Esophagus squamous epithelium (tissue), 5 donors: ENCODE measurements at regions not wholly inside any gene's neighbourhood (a gene's known extent, or its start where the extent isn't known, plus 50 kb on each side); places are given as distances from the start of the nearest gene placed in this dataset.

Experiments
- DNase-seq: peaks from one replicate; lab custom pipeline; 2025; lab: John Stamatoyannopoulos, UW
- H3K27ac ChIP-seq, 4 donors: fragments of 200-600 bp; sonication (generic); one replicate each; pipeline ENCODE4 v1.5.1; 2016 to 2019; ENCODE audit warnings: mild to moderate bottlenecking in 1 of 4
- H3K27me3 ChIP-seq, 4 donors: fragments of 200-600 bp; sonication (generic); 1 replicate in 3 of 4; 2 replicates in 1 of 4; pipeline versions ENCODE4 v1.5.1 to v1.6.0; 2017 to 2021; ENCODE audit warnings: antibody characterized with exemption in 1 of 4
- H3K36me3 ChIP-seq, 3 donors: fragments of 200-600 bp; sonication (generic); one replicate each; pipeline ENCODE4 v1.5.1; 2016 to 2019
- H3K4me1 ChIP-seq, 3 donors: fragments of 200-600 bp; sonication (generic); one replicate each; pipeline ENCODE4 v1.5.1; 2017 to 2019
- H3K4me3 ChIP-seq, 4 donors: fragments of 200-600 bp; sonication (generic); 1 replicate in 3 of 4; 2 replicates in 1 of 4; pipeline ENCODE4 v1.5.1; 2016 to 2019; ENCODE audit warnings: mild to moderate bottlenecking in 2 of 4, moderate library complexity in 1 of 4
- H3K9me3 ChIP-seq, 3 donors: fragments of 200-600 bp; sonication (generic); one replicate each; pipeline ENCODE4 v1.5.1; 2016 to 2019
- POLR2A ChIP-seq, 4 donors: fragments of 450-650 bp; IDR thresholded peaks; one replicate each; pipeline ENCODE4 v1.6.1; 2017; ENCODE audit warnings: antibody characterized with exemption in 4 of 4, mild to moderate bottlenecking in 4 of 4, moderate library complexity in 3 of 4
- WGBS, 2 donors: methylation state at CpG; one replicate each; pipeline ENCODE4 v1.1.5; 2018; 5-methylcytosine and 5-hydroxymethylcytosine counted together
- intact Hi-C: fragments of 100-400 bp; cut with DNase I; formaldehyde crosslinking; loops from one replicate; pipeline ENCODE4 v1.15.0; 2022
- TF ChIP-seq, protein P1 (sequence below), 6 experiments: fragments of 450-650 bp in 4 of 6; fragments of 200-600 bp in 2 of 6; sonication (generic) in 2 of 6; IDR thresholded peaks; one replicate each; pipeline ENCODE4 v1.5.1; 2016 to 2019; ENCODE audit warnings: antibody characterized with exemption in 6 of 6, mild to moderate bottlenecking in 4 of 6, moderate library complexity in 4 of 6
- donor health status: DM: yes; HTN: yes; CAD: no.

DNA sequence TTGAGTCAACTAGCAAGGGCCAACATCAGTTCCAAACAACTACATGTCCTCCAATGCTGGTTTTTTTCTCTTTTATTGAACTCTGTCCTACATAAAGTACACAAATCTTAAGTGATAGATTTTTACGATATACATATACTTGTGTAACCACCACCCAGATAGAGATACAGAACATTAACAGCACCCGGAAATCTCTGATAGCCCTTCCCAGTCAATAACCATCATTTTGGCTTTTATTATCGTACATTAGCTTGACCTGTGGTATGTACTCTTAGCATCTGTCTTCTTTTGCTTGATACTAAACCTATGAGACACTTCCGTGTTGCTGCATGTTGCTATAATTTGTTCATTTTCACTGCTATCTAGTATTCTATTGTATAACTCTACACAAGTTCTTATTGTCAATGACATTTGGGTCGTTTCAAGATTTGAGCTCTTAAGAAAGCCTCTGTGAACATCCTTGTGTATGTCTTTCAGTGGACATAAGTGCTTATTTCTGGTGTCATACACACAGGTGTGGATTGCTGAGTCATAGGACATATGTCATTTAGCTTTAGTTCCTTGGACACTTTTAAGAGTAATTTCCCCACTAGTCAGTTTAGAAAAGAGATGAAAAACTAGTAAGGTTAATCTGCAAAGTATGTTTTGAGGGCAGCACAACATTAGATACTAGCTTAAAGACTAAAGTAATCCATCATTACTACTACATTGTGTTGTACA, 111.1 kb downstream of the PRLHR start:
- TF ChIP-seq POLR2A (IDR thresholded peaks at IDR 0.05): no peak
- TF ChIP-seq, protein P1, sequence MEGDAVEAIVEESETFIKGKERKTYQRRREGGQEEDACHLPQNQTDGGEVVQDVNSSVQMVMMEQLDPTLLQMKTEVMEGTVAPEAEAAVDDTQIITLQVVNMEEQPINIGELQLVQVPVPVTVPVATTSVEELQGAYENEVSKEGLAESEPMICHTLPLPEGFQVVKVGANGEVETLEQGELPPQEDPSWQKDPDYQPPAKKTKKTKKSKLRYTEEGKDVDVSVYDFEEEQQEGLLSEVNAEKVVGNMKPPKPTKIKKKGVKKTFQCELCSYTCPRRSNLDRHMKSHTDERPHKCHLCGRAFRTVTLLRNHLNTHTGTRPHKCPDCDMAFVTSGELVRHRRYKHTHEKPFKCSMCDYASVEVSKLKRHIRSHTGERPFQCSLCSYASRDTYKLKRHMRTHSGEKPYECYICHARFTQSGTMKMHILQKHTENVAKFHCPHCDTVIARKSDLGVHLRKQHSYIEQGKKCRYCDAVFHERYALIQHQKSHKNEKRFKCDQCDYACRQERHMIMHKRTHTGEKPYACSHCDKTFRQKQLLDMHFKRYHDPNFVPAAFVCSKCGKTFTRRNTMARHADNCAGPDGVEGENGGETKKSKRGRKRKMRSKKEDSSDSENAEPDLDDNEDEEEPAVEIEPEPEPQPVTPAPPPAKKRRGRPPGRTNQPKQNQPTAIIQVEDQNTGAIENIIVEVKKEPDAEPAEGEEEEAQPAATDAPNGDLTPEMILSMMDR (IDR thresholded peaks at IDR 0.05): no peak
- no peak for DNase-seq
- H3K4me1 ChIP-seq: no peaks in the 10 kb centered on the region
- 79 to 86% methylated on average over 5 of the region's 5 CpGs for WGBS, 2 donors
- intact Hi-C loops: no loop called here
- H3K27ac ChIP-seq: no peak overlapping the region
- no peaks in the 10 kb centered on the region for H3K9me3 ChIP-seq
- H3K36me3 ChIP-seq: no peaks in the 10 kb centered on the region
- H3K4me3 ChIP-seq: no peak overlapping the region
- H3K27me3 ChIP-seq: peaks cover 0 to 7% (median 0%) of the 10 kb centered on the region in 4 donors

DNA sequence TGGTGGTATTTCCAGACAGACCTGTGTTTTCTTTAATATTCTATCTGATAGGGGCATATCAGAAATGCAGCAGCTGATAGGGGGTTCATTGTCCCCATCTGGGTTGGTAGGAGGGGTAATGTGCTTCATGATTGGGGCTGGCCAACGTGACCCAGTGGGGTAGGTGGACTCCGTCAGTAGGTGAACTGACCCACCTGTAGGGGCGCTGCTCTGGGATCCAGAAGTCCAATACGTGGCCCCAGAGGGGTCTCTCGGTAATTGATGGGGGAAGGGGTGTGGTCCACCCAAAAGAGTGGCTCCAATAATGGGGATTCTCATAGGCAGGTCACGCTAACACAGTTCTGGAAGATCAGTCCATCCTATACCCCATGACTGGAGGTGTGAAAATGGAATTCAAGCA, 112.0 kb downstream of the PRLHR start:
- DNase-seq: no peak
- H3K36me3 ChIP-seq: no peaks in the 10 kb centered on the region
- no peaks in the 10 kb centered on the region for H3K4me1 ChIP-seq
- peaks cover 0 to 7% (median 0%) of the 10 kb centered on the region in 4 donors for H3K27me3 ChIP-seq
- WGBS, 2 donors: 93 to 96% methylated on average over 4 to 5 of the region's 6 CpGs
- no peak overlapping the region for H3K4me3 ChIP-seq
- no peak for TF ChIP-seq POLR2A (IDR thresholded peaks at IDR 0.05)
- TF ChIP-seq, protein P1 (IDR thresholded peaks at IDR 0.05): no peak
- no peaks in the 10 kb centered on the region for H3K9me3 ChIP-seq
- intact Hi-C loops: no loop called here
- H3K27ac ChIP-seq: no peak overlapping the region

DNA sequence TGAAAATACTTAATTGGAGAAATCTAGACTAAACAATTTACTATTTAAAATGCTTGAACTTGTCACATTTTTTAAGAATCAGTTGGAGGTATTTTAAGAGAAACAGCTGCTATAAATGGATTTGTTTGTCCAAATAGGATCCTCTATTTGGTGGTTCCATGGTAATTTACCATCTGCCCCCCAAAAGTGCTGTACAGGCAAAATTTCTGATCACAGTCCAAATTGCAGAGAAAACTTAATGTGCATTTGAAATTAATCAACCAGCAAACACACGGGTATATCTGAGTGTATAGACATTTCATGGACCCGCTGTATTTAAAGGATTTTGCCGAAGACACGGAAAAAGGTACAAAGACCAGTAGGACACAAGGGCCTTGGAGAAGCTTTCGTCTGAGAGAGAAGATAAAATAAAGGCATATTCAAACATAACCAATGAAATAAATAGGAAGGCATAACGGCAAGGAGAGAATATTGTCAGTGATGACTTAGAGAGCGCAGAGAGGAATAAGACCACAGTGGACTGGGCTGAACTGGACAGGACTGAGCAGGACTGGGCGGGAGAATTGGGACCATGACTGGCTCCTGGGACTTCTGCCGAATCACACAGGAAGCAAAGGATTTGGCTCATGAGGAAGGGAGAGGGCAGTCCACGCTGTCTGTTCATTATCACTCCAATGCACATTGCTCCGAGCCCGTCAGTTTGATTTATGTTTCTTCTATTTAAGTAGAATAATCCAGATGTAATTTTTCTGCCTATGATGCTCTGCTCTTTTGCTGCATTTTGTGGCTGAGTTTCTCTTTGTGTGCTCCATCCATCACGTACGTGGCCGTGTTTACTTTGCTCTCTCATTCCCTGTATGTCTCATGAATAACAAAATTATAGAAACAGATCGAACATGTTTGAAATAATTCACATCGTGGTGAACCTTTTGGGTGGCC, 112.8 kb downstream of the PRLHR start:
- TF ChIP-seq, protein P1 (IDR thresholded peaks at IDR 0.05): no peak
- TF ChIP-seq POLR2A (IDR thresholded peaks at IDR 0.05): no peak

DNA sequence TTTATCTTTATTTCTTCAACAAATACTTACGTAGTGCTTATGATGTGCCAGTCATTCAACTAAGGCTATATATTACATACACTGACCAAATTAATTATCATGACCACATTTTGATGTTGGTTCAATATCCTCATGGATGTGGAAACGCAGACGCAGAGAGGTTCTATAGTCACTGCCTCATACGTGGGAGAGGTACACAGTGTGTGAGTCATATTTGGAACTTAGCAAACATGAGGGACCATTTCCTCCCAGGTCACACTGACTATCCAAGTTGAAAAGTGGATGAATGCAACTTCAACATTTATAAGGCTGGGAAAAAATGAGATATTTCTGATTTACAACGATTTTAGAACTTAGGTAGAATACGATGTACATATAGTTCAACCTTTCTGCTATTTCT, 113.6 kb downstream of the PRLHR start:
- no peak overlapping the region for H3K4me3 ChIP-seq
- no peaks in the 10 kb centered on the region for H3K9me3 ChIP-seq
- no peak overlapping the region for H3K27ac ChIP-seq
- peaks cover 0 to 7% (median 0%) of the 10 kb centered on the region in 4 donors for H3K27me3 ChIP-seq
- H3K4me1 ChIP-seq: no peaks in the 10 kb centered on the region
- DNase-seq: no peak
- intact Hi-C loops: no loop called here
- no peak for TF ChIP-seq POLR2A (IDR thresholded peaks at IDR 0.05)
- WGBS, 2 donors: 66 to 75% methylated on average over 6 of the region's 6 CpGs
- H3K36me3 ChIP-seq: no peaks in the 10 kb centered on the region

More for the DNA sequence above, 112.8 kb downstream of the PRLHR start:
- Histone ChIP-seq H3K4me3 (no peak overlapping the region), H3K27me3 (peaks cover 0 to 7% (median 0%) of the 10 kb centered on the region in 4 donors), H3K36me3 (no peaks in the 10 kb centered on the region), H3K27ac (no peak overlapping the region), H3K4me1 (no peaks in the 10 kb centered on the region), H3K9me3 (no peaks in the 10 kb centered on the region)
- 43 to 45% methylated on average over 17 of the region's 17 CpGs for WGBS, 2 donors
- DNase-seq: no peak
- intact Hi-C loops: no loop called here

DNA sequence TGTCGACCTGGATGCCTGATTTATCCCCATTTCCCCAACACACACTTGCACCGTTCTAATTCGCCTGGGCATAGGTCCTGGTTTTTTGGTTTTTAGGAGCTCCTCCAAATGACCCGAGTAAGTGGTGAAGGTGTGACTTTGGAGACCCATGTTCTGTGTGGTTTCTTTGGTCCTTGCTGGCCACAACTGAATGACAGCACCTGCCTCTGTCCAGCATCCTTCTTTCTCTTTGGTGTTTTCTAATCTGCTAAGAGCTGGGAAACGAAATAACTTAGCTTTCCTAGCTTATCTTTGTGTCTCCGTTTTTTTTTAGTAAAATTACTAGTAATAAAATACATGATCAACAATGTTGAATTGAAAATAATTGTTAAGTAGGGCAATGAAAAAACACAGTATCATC, 120.2 kb downstream of the PRLHR start:
- H3K9me3 ChIP-seq: peaks cover 0 to 4% (median 0%) of the 10 kb centered on the region in 3 donors
- no peak for TF ChIP-seq POLR2A (IDR thresholded peaks at IDR 0.05)
- TF ChIP-seq, protein P1 (IDR thresholded peaks at IDR 0.05): no peak
- DNase-seq: no peak
- H3K4me3 ChIP-seq: no peak overlapping the region
- peaks cover 0 to 28% (median 0%) of the 10 kb centered on the region in 4 donors for H3K27me3 ChIP-seq
- intact Hi-C loops: no loop called here
- no peak overlapping the region for H3K27ac ChIP-seq
- 76 to 80% methylated on average over 6 of the region's 6 CpGs for WGBS, 2 donors
- H3K36me3 ChIP-seq: no peaks in the 10 kb centered on the region
- no peaks in the 10 kb centered on the region for H3K4me1 ChIP-seq
